Erythroblast (primary cell): ENCODE measurements at regions not wholly inside any gene's neighbourhood (a gene's known extent, or its start where the extent isn't known, plus 50 kb on each side); places are given as distances from the start of the nearest gene placed in this dataset.

ENCODE experiments used
- GATA1 ChIP-seq: IDR thresholded peaks from 2 replicates; pipeline ENCODE4 v1.6.1; 2011; ENCODE audit warnings: low read depth, mild to moderate bottlenecking, control low read depth, low read length, moderate library complexity
- POLR2A ChIP-seq: IDR thresholded peaks from 2 replicates; pipeline ENCODE4 v1.6.1; 2011; ENCODE audit warnings: mild to moderate bottlenecking, low read length

DNA sequence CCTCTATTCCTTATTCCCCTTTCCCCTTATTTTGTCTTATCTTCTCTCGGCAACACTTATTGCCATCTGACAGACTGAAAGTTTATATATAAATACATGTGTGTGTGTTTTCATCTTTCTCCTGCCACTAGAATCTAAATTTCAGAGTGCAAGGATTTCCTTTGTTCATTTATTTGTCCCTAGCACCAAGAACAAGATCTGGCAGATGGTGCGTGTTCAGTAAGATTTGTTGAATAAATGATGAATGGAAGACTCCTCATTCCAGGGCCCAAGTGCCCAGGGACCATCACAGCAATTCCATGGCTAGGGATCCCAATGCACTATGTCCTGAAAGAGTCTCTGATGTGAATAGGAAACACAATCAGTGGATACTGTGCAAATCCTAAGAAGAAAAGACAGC is 97.9 kb upstream of the EEA1 start:
- TF ChIP-seq POLR2A: no peak
- TF ChIP-seq GATA1: no peak
